Ectodermal cell (in vitro differentiated cells): ENCODE measurements at regions not wholly inside any gene's neighbourhood (a gene's known extent, or its start where the extent isn't known, plus 50 kb on each side); places are given as distances from the start of the nearest gene placed in this dataset.
"Not testable (repeated sequence)": the region's sequence is repeated elsewhere in the genome, so short reads cannot be mapped to it uniquely, and the experiment has no call there.

ENCODE experiments used
- H3K27ac ChIP-seq: 2 replicates; pipeline ENCODE4 v1.7.0; 2013; ENCODE audit warnings: mild to moderate bottlenecking, low read depth, low read length; ENCODE audit not compliant: insufficient read depth, poor library complexity, severe bottlenecking
- H3K27me3 ChIP-seq: 2 replicates; pipeline ENCODE4 v1.7.0; 2013; ENCODE audit warnings: mild to moderate bottlenecking, low read length; ENCODE audit not compliant: insufficient read depth, control insufficient read depth, poor library complexity, severe bottlenecking
- H3K36me3 ChIP-seq: one replicate; pipeline ENCODE4 v1.7.0; 2013; ENCODE audit warnings: low read length; ENCODE audit not compliant: control insufficient read depth, insufficient read depth
- H3K4me1 ChIP-seq: one replicate; pipeline ENCODE4 v1.7.0; 2013; ENCODE audit warnings: low read length; ENCODE audit not compliant: control insufficient read depth, insufficient read depth
- H3K4me3 ChIP-seq: 2 replicates; pipeline ENCODE4 v1.7.0; 2013; ENCODE audit warnings: low read depth, low read length, control low read depth; ENCODE audit not compliant: insufficient read depth
- H3K9me3 ChIP-seq: 2 replicates; pipeline ENCODE4 v1.7.0; 2013; ENCODE audit warnings: mild to moderate bottlenecking, low read length, moderate library complexity; ENCODE audit not compliant: control insufficient read depth
- WGBS, 2 experiments: methylation state at CpG; one replicate each; pipeline ENCODE4 v1.1.7; 2013; ENCODE audit warnings: missing lambda C conversion rate in 2 of 2; 5-methylcytosine and 5-hydroxymethylcytosine counted together

GRCh38 chr6:28682542-28682941, 156.9 kb downstream of the GPX5 start:
- 73 to 81% methylated on average over 3 of the region's 3 CpGs for WGBS, 2 experiments
- H3K36me3 ChIP-seq, result no peaks in the 10 kb centered on the region
- no peak overlapping the region for H3K27ac ChIP-seq
- H3K4me1 ChIP-seq, result no peaks in the 10 kb centered on the region
- H3K27me3 ChIP-seq, result no peaks in the 10 kb centered on the region
- H3K9me3 ChIP-seq, result no peaks in the 10 kb centered on the region
- no peak overlapping the region for H3K4me3 ChIP-seq

GRCh38 chr6:28682956-28683685, 157.4 kb downstream of the GPX5 start:
- WGBS, 2 experiments, result 91 to 93% methylated on average over 16 of the region's 16 CpGs
- not testable (repeated sequence) for H3K4me3 ChIP-seq, H3K27me3 ChIP-seq, H3K27ac ChIP-seq, H3K4me1 ChIP-seq, H3K36me3 ChIP-seq, H3K9me3 ChIP-seq

- no peaks in the 10 kb centered on the region for H3K27me3 ChIP-seq
- no peak overlapping the region for H3K27ac ChIP-seq
- H3K4me3 ChIP-seq, result no peak overlapping the region
- H3K9me3 ChIP-seq, result no peaks in the 10 kb centered on the region
- 67 to 71% methylated on average over 8 to 9 of the region's 9 CpGs for WGBS, 2 experiments
- H3K4me1 ChIP-seq, result no peaks in the 10 kb centered on the region
- H3K36me3 ChIP-seq, result no peaks in the 10 kb centered on the region
These were observed 158.4 kb downstream of the GPX5 start for GRCh38 chr6:28683945-28684538.

- 82% methylated on average over 2 to 3 of the region's 3 CpGs for WGBS, 2 experiments
- H3K4me1 ChIP-seq, H3K36me3 ChIP-seq, H3K27me3 ChIP-seq, H3K4me3 ChIP-seq, H3K27ac ChIP-seq, H3K9me3 ChIP-seq: not testable (repeated sequence)
These were observed 160.3 kb downstream of the GPX5 start for GRCh38 chr6:28685960-28686359.

GRCh38 chr6:28686446-28687027, 160.9 kb downstream of the GPX5 start:
- not testable (repeated sequence) for H3K27ac ChIP-seq, H3K4me3 ChIP-seq, H3K27me3 ChIP-seq, H3K36me3 ChIP-seq, H3K9me3 ChIP-seq, H3K4me1 ChIP-seq
- WGBS, 2 experiments, result 5 to 9% methylated on average over 10 of the region's 11 CpGs

- not testable (repeated sequence) for H3K4me1 ChIP-seq, H3K4me3 ChIP-seq, H3K36me3 ChIP-seq, H3K27me3 ChIP-seq, H3K27ac ChIP-seq, H3K9me3 ChIP-seq
- WGBS, 2 experiments, result 85 to 88% methylated on average over 7 of the region's 7 CpGs
These were observed 161.8 kb downstream of the GPX5 start for GRCh38 chr6:28687309-28687981.

GRCh38 chr6:28691991-28692390, 166.3 kb downstream of the GPX5 start:
- not testable (repeated sequence) for H3K27ac ChIP-seq, H3K4me1 ChIP-seq, H3K4me3 ChIP-seq, H3K9me3 ChIP-seq, H3K36me3 ChIP-seq
- peaks cover 20% of the 10 kb centered on the region for H3K27me3 ChIP-seq
- WGBS, 2 experiments, result 37 to 42% methylated on average over 4 of the region's 4 CpGs

- peaks cover 9% of the 10 kb centered on the region for H3K4me1 ChIP-seq
- H3K27me3 ChIP-seq, result peaks cover 20% of the 10 kb centered on the region
- no peaks in the 10 kb centered on the region for H3K9me3 ChIP-seq
- H3K36me3 ChIP-seq, result no peaks in the 10 kb centered on the region
- no peak overlapping the region for H3K27ac ChIP-seq
- H3K4me3 ChIP-seq, result peak overlapping the region; percentile 18
- 77 to 79% methylated on average over 23 of the region's 23 CpGs for WGBS, 2 experiments
These were observed 167.5 kb downstream of the GPX5 start for GRCh38 chr6:28693033-28693750.

GRCh38 chr6:28693751-28694443, 168.2 kb downstream of the GPX5 start:
- no peaks in the 10 kb centered on the region for H3K36me3 ChIP-seq
- WGBS, 2 experiments, result 44% methylated on average over 26 of the region's 26 CpGs
- H3K4me1 ChIP-seq, result peaks cover 9% of the 10 kb centered on the region
- H3K27me3 ChIP-seq, result peaks cover 20% of the 10 kb centered on the region
- H3K4me3 ChIP-seq, result peak overlapping the region; percentile 18
- H3K27ac ChIP-seq, result no peak overlapping the region
- H3K9me3 ChIP-seq, result no peaks in the 10 kb centered on the region
